ENCODE measurements at regions not wholly inside any gene's neighbourhood (a gene's known extent, or its start where the extent isn't known, plus 50 kb on each side); places are given as distances from the start of the nearest gene placed in this dataset.
A peak's percentile ranks its signal among the peaks of the same experiment; 100 is the strongest.

- TF ChIP-seq PKNOX1 (IDR thresholded peaks at IDR 0.05) = peak; percentile 96
- peak; percentile 58; the same call in 1 of the 2 replicates for TF ChIP-seq MTA2 (IDR thresholded peaks at IDR 0.05; ENCODE audit: low read depth)
- TF ChIP-seq SPI1 (IDR thresholded peaks at IDR 0.05; ENCODE audit: borderline replicate concordance, insufficient read depth, low read depth, low read length) = peak; percentile 56; the same call in 1 of the 2 replicates
- TF ChIP-seq PBX3 (IDR thresholded peaks at IDR 0.05; ENCODE audit: insufficient replicate concordance, low read depth, low read length) = peak; percentile 80
- TF ChIP-seq SMAD5 (IDR thresholded peaks at IDR 0.05; ENCODE audit: low read depth) = no peak
- 0 out of 2 replicates have a peak, but pooled peaks have one; percentile 23 for TF ChIP-seq NR2F1 (conservative IDR thresholded peaks at IDR 0.05)
- no peak for TF ChIP-seq ELK1 (IDR thresholded peaks at IDR 0.05; ENCODE audit: low read depth, low read length)
- peak; percentile 38; the same call in 1 of the 2 replicates for TF ChIP-seq IKZF1 (conservative IDR thresholded peaks at IDR 0.05)
- peak; percentile 86 for TF ChIP-seq JUNB (IDR thresholded peaks at IDR 0.05)
- no peak for TF ChIP-seq ZBTB11 (CRISPR knock-in tag; IDR thresholded peaks at IDR 0.05)
- TF ChIP-seq RELB (IDR thresholded peaks at IDR 0.05; ENCODE audit: low read depth) = peak; percentile 68
- TF ChIP-seq ZNF384 (IDR thresholded peaks at IDR 0.05; ENCODE audit: borderline replicate concordance, low read depth, low read length) = peak; percentile 59; the same call in 1 of the 2 replicates
- TF ChIP-seq ZZZ3 (IDR thresholded peaks at IDR 0.05; ENCODE audit: control insufficient read depth, insufficient read length, low read depth) = no peak
- peak; percentile 72 for TF ChIP-seq DPF2 (IDR thresholded peaks at IDR 0.05)
- TF ChIP-seq ATF7 (IDR thresholded peaks at IDR 0.05; ENCODE audit: low read depth) = peak; percentile 94
- no peak for TF ChIP-seq YBX1 (IDR thresholded peaks at IDR 0.05)
- TF ChIP-seq IRF4 (IDR thresholded peaks at IDR 0.05; ENCODE audit: low read depth, low read length) = peak; percentile 22; the same call in 1 of the 2 replicates
- TF ChIP-seq CEBPZ (IDR thresholded peaks at IDR 0.05; ENCODE audit: low read depth, low read length) = no peak
- TF ChIP-seq SMARCA5 (IDR thresholded peaks at IDR 0.05) = 0 out of 2 replicates have a peak, but pooled peaks have one; percentile 66
These were observed 155.6 kb upstream of the VLDLR start (continued) for GRCh38 chr9:2465921-2466460.
